Spleen (tissue), 11 donors: ENCODE measurements at regions not wholly inside any gene's neighbourhood (a gene's known extent, or its start where the extent isn't known, plus 50 kb on each side); places are given as distances from the start of the nearest gene placed in this dataset.

Experiments used
- DNase-seq: peaks from one replicate; pipeline ENCODE4 v3.0.0-alpha.2; 2020
- H3K27ac ChIP-seq, 8 donors: fragments of 200-600 bp; sonication (generic) in 7 of 8; 1 replicate in 4 of 8; 2 replicates in 4 of 8; pipeline versions ENCODE4 v1.5.0 to v1.8.0; 2016 to 2021; ENCODE audit warnings: inconsistent platforms in 4 of 8, mild to moderate bottlenecking in 4 of 8, moderate library complexity in 1 of 8
- H3K27me3 ChIP-seq, 7 donors: fragments of 200-600 bp; sonication (generic) in 6 of 7; replicated peaks in 1 of 7; 1 replicate in 4 of 7; 2 replicates in 3 of 7; pipeline versions ENCODE4 v1.5.0 to v1.8.0; 2016 to 2021; ENCODE audit warnings: inconsistent platforms in 3 of 7, mild to moderate bottlenecking in 1 of 7
- H3K36me3 ChIP-seq, 6 donors: fragments of 200-600 bp; sonication (generic) in 5 of 6; 1 replicate in 4 of 6; 2 replicates in 2 of 6; pipeline versions ENCODE4 v1.5.0 to v1.8.0; 2016 to 2021; ENCODE audit warnings: inconsistent platforms in 2 of 6
- H3K4me1 ChIP-seq, 6 donors: fragments of 200-600 bp; sonication (generic) in 5 of 6; 1 replicate in 3 of 6; 2 replicates in 3 of 6; pipeline versions ENCODE4 v1.5.0 to v1.8.0; 2016 to 2021; ENCODE audit warnings: inconsistent platforms in 3 of 6
- H3K4me3 ChIP-seq, 8 donors: fragments of 200-600 bp; sonication (generic) in 7 of 8; 1 replicate in 4 of 8; 2 replicates in 4 of 8; pipeline versions ENCODE4 v1.5.0 to v1.8.0; 2016 to 2021; ENCODE audit warnings: inconsistent platforms in 4 of 8, mild to moderate bottlenecking in 4 of 8, moderate library complexity in 2 of 8
- H3K9me3 ChIP-seq, 8 donors: fragments of 200-600 bp; sonication (generic) in 7 of 8; 1 replicate in 4 of 8; 2 replicates in 4 of 8; pipeline versions ENCODE4 v1.5.0 to v1.8.0; 2016 to 2021; ENCODE audit warnings: inconsistent platforms in 4 of 8
- POLR2A ChIP-seq, 3 donors: fragments of 450-650 bp; IDR thresholded peaks; one replicate each; pipeline ENCODE4 v1.5.1; 2017; ENCODE audit warnings: antibody characterized with exemption in 3 of 3, mild to moderate bottlenecking in 1 of 3
- POLR2AphosphoS5 ChIP-seq, 3 donors: sonication (generic); formaldehyde crosslinking; IDR thresholded peaks; one replicate each; pipeline ENCODE4 v1.5.1; 2017; ENCODE audit warnings: antibody characterized with exemption in 3 of 3
- WGBS, 5 donors: extraction: QIAGEN DNeasy Blood & Tissue Kit in 3 of 5; methylation state at CpG; one replicate each; pipeline versions ENCODE4 v1.1.5 to v1.1.7; 2013 to 2018; 5-methylcytosine and 5-hydroxymethylcytosine counted together
- intact Hi-C: fragments of 100-400 bp; cut with DNase I; formaldehyde crosslinking; loops from one replicate; pipeline ENCODE4 v1.15.0; 2023; ENCODE audit warnings: low total_unique reads
- TF ChIP-seq, protein P1 (sequence below), 11 experiments: fragments of 200-600 bp in 7 of 11; fragments of 450-650 bp in 4 of 11; sonication (generic) in 4 of 11; IDR thresholded peaks in 8 of 11; conservative IDR thresholded peaks in 3 of 11; 1 replicate in 7 of 11; 2 replicates in 4 of 11; pipeline versions ENCODE4 v1.4.0 to v1.8.0; 2016 to 2021; ENCODE audit warnings: antibody characterized with exemption in 11 of 11, inconsistent platforms in 4 of 11, mild to moderate bottlenecking in 1 of 11
- donor health status: healthy with polysubstance abuse.
- donor health status: DM: no; HTN: no; CAD: no; lungs with moderate emphysema.
- donor health status: DM: no; HTN: no; CAD: no.
- donor health status: Bipolar disorder and iron deficiency.
- donor health status: healthy.
- donor health status: DM: no; HTN: no; CAD: no.
- donor health status: DM: yes; HTN: yes; CAD: no.

DNA sequence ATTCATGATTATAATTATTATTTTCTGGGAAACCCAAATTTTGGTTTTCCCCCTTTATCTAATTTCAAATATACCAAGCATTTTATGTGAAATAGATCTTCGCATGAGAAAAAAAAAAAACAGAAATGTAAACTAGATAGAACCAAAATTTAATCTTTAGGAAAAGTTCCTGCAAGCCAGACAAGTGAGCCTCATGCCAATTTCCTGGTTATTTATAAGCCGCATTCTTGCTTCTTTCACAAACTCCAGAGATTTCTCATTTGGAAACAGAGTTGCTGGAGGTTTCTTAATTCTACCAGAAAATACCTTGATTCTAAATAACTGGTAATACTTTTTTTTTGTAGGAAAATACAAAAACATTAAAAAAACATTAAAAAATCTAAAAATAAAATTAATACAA is 690.4 kb upstream of the IGFBP3 start:
- Histone ChIP-seq H3K27me3 (no peaks in the 10 kb centered on the region), H3K4me3 (no peak overlapping the region), H3K4me1 (no peaks in the 10 kb centered on the region), H3K36me3 (no peaks in the 10 kb centered on the region), H3K9me3 (no peaks in the 10 kb centered on the region), H3K27ac (no peak overlapping the region)
- DNase-seq = no peak
- WGBS, 5 donors = 87 to 98% (median 91%) methylated on average over 2 of the region's 2 CpGs
- TF ChIP-seq, protein P1, sequence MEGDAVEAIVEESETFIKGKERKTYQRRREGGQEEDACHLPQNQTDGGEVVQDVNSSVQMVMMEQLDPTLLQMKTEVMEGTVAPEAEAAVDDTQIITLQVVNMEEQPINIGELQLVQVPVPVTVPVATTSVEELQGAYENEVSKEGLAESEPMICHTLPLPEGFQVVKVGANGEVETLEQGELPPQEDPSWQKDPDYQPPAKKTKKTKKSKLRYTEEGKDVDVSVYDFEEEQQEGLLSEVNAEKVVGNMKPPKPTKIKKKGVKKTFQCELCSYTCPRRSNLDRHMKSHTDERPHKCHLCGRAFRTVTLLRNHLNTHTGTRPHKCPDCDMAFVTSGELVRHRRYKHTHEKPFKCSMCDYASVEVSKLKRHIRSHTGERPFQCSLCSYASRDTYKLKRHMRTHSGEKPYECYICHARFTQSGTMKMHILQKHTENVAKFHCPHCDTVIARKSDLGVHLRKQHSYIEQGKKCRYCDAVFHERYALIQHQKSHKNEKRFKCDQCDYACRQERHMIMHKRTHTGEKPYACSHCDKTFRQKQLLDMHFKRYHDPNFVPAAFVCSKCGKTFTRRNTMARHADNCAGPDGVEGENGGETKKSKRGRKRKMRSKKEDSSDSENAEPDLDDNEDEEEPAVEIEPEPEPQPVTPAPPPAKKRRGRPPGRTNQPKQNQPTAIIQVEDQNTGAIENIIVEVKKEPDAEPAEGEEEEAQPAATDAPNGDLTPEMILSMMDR (IDR thresholded peaks at IDR 0.05 in 8 of 11, conservative IDR thresholded peaks at IDR 0.05 in 3 of 11) = no peak
- intact Hi-C loops = no loop called here

DNA sequence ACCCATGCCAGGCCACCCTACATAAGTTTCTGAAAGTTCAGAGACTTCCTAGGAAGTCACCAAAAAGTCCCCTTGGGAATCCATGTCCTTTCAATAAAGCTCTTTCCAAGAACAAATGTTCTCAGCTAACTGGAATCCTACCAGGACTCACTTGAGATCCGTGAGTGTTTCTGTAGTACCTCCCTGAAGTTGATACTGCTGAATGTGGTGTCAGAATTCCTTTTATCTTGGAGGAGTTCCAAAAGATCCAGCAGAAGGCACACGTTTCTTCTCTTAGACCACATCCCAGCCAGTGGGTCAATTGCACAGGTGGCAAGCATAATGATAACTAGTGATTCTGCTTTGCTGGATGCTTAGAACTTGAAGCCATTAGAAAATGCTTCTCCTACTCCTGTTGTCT is 689.7 kb upstream of the IGFBP3 start:
- TF ChIP-seq, protein P1 (IDR thresholded peaks at IDR 0.05 in 8 of 11, conservative IDR thresholded peaks at IDR 0.05 in 3 of 11) = no peak
- no peak for TF ChIP-seq POLR2AphosphoS5 (IDR thresholded peaks at IDR 0.05)
- TF ChIP-seq POLR2A (IDR thresholded peaks at IDR 0.05) = no peak
- no peaks in the 10 kb centered on the region for H3K4me1 ChIP-seq
- no peak for DNase-seq
- intact Hi-C loops = no loop called here
- no peak overlapping the region for H3K4me3 ChIP-seq
- no peaks in the 10 kb centered on the region for H3K27me3 ChIP-seq
- H3K36me3 ChIP-seq = no peaks in the 10 kb centered on the region
- 45 to 58% (median 52%) methylated on average over 2 of the region's 2 CpGs for WGBS, 5 donors
- no peaks in the 10 kb centered on the region for H3K9me3 ChIP-seq
- H3K27ac ChIP-seq = no peak overlapping the region

DNA sequence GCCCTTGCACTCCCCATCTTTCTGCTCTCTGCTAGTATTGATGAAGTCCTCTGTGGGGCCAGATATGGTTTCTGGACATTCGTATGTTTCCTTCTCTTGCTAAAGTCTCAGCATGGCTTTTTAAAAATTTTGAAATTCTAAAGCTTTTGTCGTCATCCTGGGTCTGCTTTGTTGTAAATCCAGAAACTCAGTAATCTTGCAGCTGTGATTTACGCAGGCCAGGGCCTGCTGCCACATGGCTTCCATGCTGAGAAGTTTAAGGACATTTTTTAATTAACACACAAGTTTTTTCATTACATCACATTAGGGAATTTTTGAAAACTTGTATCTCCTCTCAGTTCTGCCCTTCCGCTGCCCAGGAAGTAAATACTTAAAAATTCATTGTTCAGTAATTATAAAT is 686.1 kb upstream of the IGFBP3 start:
- TF ChIP-seq, protein P1 (IDR thresholded peaks at IDR 0.05 in 8 of 11, conservative IDR thresholded peaks at IDR 0.05 in 3 of 11) = no peak
- TF ChIP-seq POLR2AphosphoS5 (IDR thresholded peaks at IDR 0.05) (no peak), POLR2A (IDR thresholded peaks at IDR 0.05) (no peak)
- WGBS, 5 donors = 63 to 72% (median 65%) methylated on average over 4 of the region's 4 CpGs
- Histone ChIP-seq H3K4me3 (no peak overlapping the region), H3K4me1 (peaks cover 0 to 12% (median 0%) of the 10 kb centered on the region in 6 donors), H3K9me3 (no peaks in the 10 kb centered on the region), H3K27ac (no peak overlapping the region), H3K36me3 (no peaks in the 10 kb centered on the region), H3K27me3 (no peaks in the 10 kb centered on the region)
- no peak for DNase-seq
- intact Hi-C loops = no loop called here

DNA sequence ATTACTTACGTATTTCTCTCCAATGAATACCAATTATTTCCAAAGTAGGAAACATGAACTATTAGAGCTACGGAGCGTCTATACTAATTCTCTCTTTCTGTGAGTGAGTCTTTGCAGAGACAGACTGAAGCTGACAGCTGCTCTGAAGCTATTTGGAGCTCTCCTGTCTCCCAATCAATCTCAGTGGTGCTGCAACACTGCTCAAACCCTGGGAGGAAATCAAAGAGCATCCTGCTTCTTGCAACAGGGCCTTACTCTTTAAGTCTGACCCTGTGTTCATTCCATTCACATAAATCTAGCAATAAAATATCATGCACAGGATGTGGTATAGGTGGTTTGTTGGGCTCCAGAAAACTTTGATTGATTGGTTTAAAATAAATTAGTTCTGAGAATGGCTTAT is 685.7 kb upstream of the IGFBP3 start:
- WGBS, 5 donors = 71 to 94% (median 85%) methylated on average over 3 of the region's 3 CpGs
- H3K27me3 ChIP-seq = no peaks in the 10 kb centered on the region
- no peaks in the 10 kb centered on the region for H3K9me3 ChIP-seq
- intact Hi-C loops = no loop called here
- peaks cover 0 to 12% (median 0%) of the 10 kb centered on the region in 6 donors for H3K4me1 ChIP-seq
- TF ChIP-seq, protein P1 (IDR thresholded peaks at IDR 0.05 in 8 of 11, conservative IDR thresholded peaks at IDR 0.05 in 3 of 11) = no peak
- H3K27ac ChIP-seq = no peak overlapping the region
- no peaks in the 10 kb centered on the region for H3K36me3 ChIP-seq
- H3K4me3 ChIP-seq = no peak overlapping the region
- DNase-seq = no peak
